Naive thymus-derived CD4-positive, alpha-beta T cell (primary cell): ENCODE measurements at regions not wholly inside any gene's neighbourhood (a gene's known extent, or its start where the extent isn't known, plus 50 kb on each side); places are given as distances from the start of the nearest gene placed in this dataset.

Experiments
- ATAC-seq: fragments of 150-1000 bp; cut with Tn5 transposase; 2 replicates; pipeline ENCODE4 v1.10.0; 2021; ENCODE audit warnings: mild to moderate bottlenecking, moderate library complexity
- CTCF ChIA-PET: fragments of 350-600 bp; sonication (Branson Sonifier 250); formaldehyde crosslinking; loops from one replicate; lab custom pipeline; 2021; ENCODE audit warnings: antibody characterized with exemption; lab: Charles Lee
- POLR2A ChIA-PET: fragments of 350-600 bp; sonication (Branson Sonifier 250); formaldehyde crosslinking; loops from one replicate; lab custom pipeline; 2021; ENCODE audit warnings: antibody characterized with exemption, inconsistent platforms; lab: Charles Lee
- DNase-seq, 9 donors: peaks; one replicate each; pipeline versions ENCODE4 v3.0.0 to v3.0.0-alpha.2; 2020 to 2022; ENCODE audit warnings: mixed read lengths in 1 of 9
- H3K27ac ChIP-seq: one replicate; pipeline ENCODE4 v1.7.0; 2013; ENCODE audit warnings: mild to moderate bottlenecking, low read depth, low read length, moderate library complexity
- H3K27me3 ChIP-seq, 2 donors: one replicate each; pipeline ENCODE4 v1.7.0; 2013; ENCODE audit warnings: low read length in 2 of 2, mild to moderate bottlenecking in 2 of 2, moderate library complexity in 2 of 2; ENCODE audit not compliant: control insufficient read depth in 2 of 2, insufficient read depth in 2 of 2
- H3K36me3 ChIP-seq, 3 experiments: 1 replicate in 2 of 3; 2 replicates in 1 of 3; pipeline ENCODE4 v1.7.0; 2013; ENCODE audit warnings: low read length in 3 of 3, mild to moderate bottlenecking in 3 of 3, moderate library complexity in 1 of 3; ENCODE audit not compliant: insufficient read depth in 3 of 3, control insufficient read depth in 2 of 3
- H3K4me1 ChIP-seq, 2 donors: one replicate each; pipeline ENCODE4 v1.7.0; 2013; ENCODE audit warnings: low read length in 2 of 2, mild to moderate bottlenecking in 2 of 2, moderate library complexity in 1 of 2; ENCODE audit not compliant: control insufficient read depth in 2 of 2, insufficient read depth in 2 of 2
- H3K4me3 ChIP-seq: 2 replicates; pipeline ENCODE4 v1.7.0; 2013; ENCODE audit warnings: mild to moderate bottlenecking, low read length
- H3K9me3 ChIP-seq, 3 experiments: 1 replicate in 2 of 3; 2 replicates in 1 of 3; pipeline ENCODE4 v1.7.0; 2013; ENCODE audit warnings: low read length in 3 of 3; ENCODE audit not compliant: control insufficient read depth in 2 of 3
- H3K27ac Mint-ChIP-seq, 9 donors: one replicate each; pipeline ENCODE4 v1.8.0; 2020 to 2022; ENCODE audit warnings: mixed read lengths in 9 of 9, mild to moderate bottlenecking in 8 of 9, moderate library complexity in 5 of 9, inconsistent platforms in 2 of 9
- H3K27me3 Mint-ChIP-seq, 5 donors: one replicate each; pipeline ENCODE4 v1.8.0; 2021 to 2022; ENCODE audit warnings: mixed read lengths in 5 of 5, mild to moderate bottlenecking in 1 of 5
- H3K36me3 Mint-ChIP-seq, 5 donors: one replicate each; pipeline ENCODE4 v1.8.0; 2020 to 2022; ENCODE audit warnings: mixed read lengths in 5 of 5, mild to moderate bottlenecking in 3 of 5, inconsistent platforms in 1 of 5
- H3K4me1 Mint-ChIP-seq, 7 donors: one replicate each; pipeline ENCODE4 v1.8.0; 2020 to 2022; ENCODE audit warnings: mixed read lengths in 7 of 7, mild to moderate bottlenecking in 3 of 7, inconsistent platforms in 1 of 7
- H3K4me3 Mint-ChIP-seq, 10 donors: one replicate each; pipeline ENCODE4 v1.8.0; 2020 to 2022; ENCODE audit warnings: mild to moderate bottlenecking in 10 of 10, mixed read lengths in 10 of 10, moderate library complexity in 6 of 10, inconsistent platforms in 2 of 10
- H3K9me3 Mint-ChIP-seq, 11 donors: one replicate each; pipeline ENCODE4 v1.8.0; 2020 to 2022; ENCODE audit warnings: mixed read lengths in 11 of 11, mild to moderate bottlenecking in 4 of 11, inconsistent platforms in 1 of 11, moderate library complexity in 1 of 11
- intact Hi-C, 2 donors: fragments of 100-400 bp; cut with micrococcal nuclease; formaldehyde crosslinking; loops; one replicate each; pipeline ENCODE4 v1.15.1; 2023

- H3K27me3 Mint-ChIP-seq, result peaks cover 0 to 9% (median 0%) of the 10 kb centered on the region in 5 donors
- no peaks in the 10 kb centered on the region for H3K27me3 ChIP-seq
Observed at GRCh38 chr10:44068716-44069482, 316.0 kb downstream of the CXCL12 start.

GRCh38 chr10:44067432-44067831 lies 317.5 kb downstream of the CXCL12 start:
- Mint-ChIP-seq H3K27me3 (peaks cover 0 to 6% (median 0%) of the 10 kb centered on the region in 5 donors), H3K27ac (no peak overlapping the region), H3K4me1 (peaks cover 0 to 3% (median 0%) of the 10 kb centered on the region in 7 donors), H3K36me3 (no peaks in the 10 kb centered on the region), H3K4me3 (no peak overlapping the region), H3K9me3 (no peaks in the 10 kb centered on the region)
- H3K4me3 ChIP-seq, result no peak overlapping the region
- no peak for DNase-seq
- H3K36me3 ChIP-seq, result no peaks in the 10 kb centered on the region
- intact Hi-C loops, result no loop called here
- no peaks in the 10 kb centered on the region for H3K4me1 ChIP-seq
- H3K9me3 ChIP-seq, result no peaks in the 10 kb centered on the region
- no peaks in the 10 kb centered on the region for H3K27me3 ChIP-seq
- H3K27ac ChIP-seq, result no peak overlapping the region
- ATAC-seq, result no peak
- CTCF ChIA-PET, result no interaction called here
- POLR2A ChIA-PET, result no interaction called here

More at GRCh38 chr10:44068716-44069482, 316.0 kb downstream of the CXCL12 start:
- no peak overlapping the region for H3K4me3 Mint-ChIP-seq
- intact Hi-C loops, result no loop called here
- ATAC-seq (no peak), DNase-seq (no peak)
- Histone ChIP-seq H3K9me3 (no peaks in the 10 kb centered on the region), H3K27ac (no peak overlapping the region), H3K36me3 (no peaks in the 10 kb centered on the region), H3K4me1 (no peaks in the 10 kb centered on the region), H3K4me3 (no peak overlapping the region)
- peaks cover 0 to 3% (median 0%) of the 10 kb centered on the region in 7 donors for H3K4me1 Mint-ChIP-seq
- ChIA-PET CTCF (no interaction called here), POLR2A (no interaction called here)
- H3K36me3 Mint-ChIP-seq, result no peaks in the 10 kb centered on the region
- no peaks in the 10 kb centered on the region for H3K9me3 Mint-ChIP-seq
- H3K27ac Mint-ChIP-seq, result no peak overlapping the region

GRCh38 chr10:44066527-44067255 lies 318.2 kb downstream of the CXCL12 start:
- no peak for DNase-seq
- Mint-ChIP-seq H3K9me3 (no peaks in the 10 kb centered on the region), H3K4me3 (no peak overlapping the region), H3K36me3 (no peaks in the 10 kb centered on the region), H3K27me3 (peaks cover 0 to 7% (median 0%) of the 10 kb centered on the region in 5 donors), H3K27ac (no peak overlapping the region), H3K4me1 (peaks cover 0 to 3% (median 0%) of the 10 kb centered on the region in 7 donors)
- Histone ChIP-seq H3K36me3 (no peaks in the 10 kb centered on the region), H3K27ac (no peak overlapping the region), H3K4me1 (no peaks in the 10 kb centered on the region), H3K9me3 (no peaks in the 10 kb centered on the region), H3K27me3 (no peaks in the 10 kb centered on the region), H3K4me3 (no peak overlapping the region)
- intact Hi-C loops, result no loop called here
- CTCF ChIA-PET, result no interaction called here
- ATAC-seq, result no peak
- POLR2A ChIA-PET, result no interaction called here

GRCh38 chr10:44065788-44066526 lies 318.9 kb downstream of the CXCL12 start:
- DNase-seq, result no peak
- Mint-ChIP-seq H3K4me3 (no peak overlapping the region), H3K4me1 (peaks cover 0 to 3% (median 0%) of the 10 kb centered on the region in 7 donors), H3K27me3 (peaks cover 0 to 7% (median 0%) of the 10 kb centered on the region in 5 donors), H3K27ac (no peak overlapping the region), H3K9me3 (no peaks in the 10 kb centered on the region), H3K36me3 (no peaks in the 10 kb centered on the region)
- ChIA-PET CTCF (no interaction called here), POLR2A (no interaction called here)
- Histone ChIP-seq H3K27me3 (no peaks in the 10 kb centered on the region), H3K4me1 (no peaks in the 10 kb centered on the region), H3K9me3 (no peaks in the 10 kb centered on the region), H3K4me3 (no peak overlapping the region), H3K27ac (no peak overlapping the region), H3K36me3 (no peaks in the 10 kb centered on the region)
- no peak for ATAC-seq
- intact Hi-C loops, result no loop called here

GRCh38 chr10:44064987-44065787 lies 319.7 kb downstream of the CXCL12 start:
- no peak for DNase-seq
- Mint-ChIP-seq H3K9me3 (no peaks in the 10 kb centered on the region), H3K4me1 (peaks cover 0 to 3% (median 0%) of the 10 kb centered on the region in 7 donors), H3K27ac (no peak overlapping the region), H3K36me3 (no peaks in the 10 kb centered on the region), H3K4me3 (no peak overlapping the region), H3K27me3 (peaks cover 0 to 7% (median 0%) of the 10 kb centered on the region in 5 donors)
- intact Hi-C loops, result no loop called here
- no peak overlapping the region for H3K4me3 ChIP-seq
- CTCF ChIA-PET, result no interaction called here
- POLR2A ChIA-PET, result no interaction called here
- H3K27ac ChIP-seq, result no peak overlapping the region
- no peak for ATAC-seq
- no peaks in the 10 kb centered on the region for H3K9me3 ChIP-seq
- no peaks in the 10 kb centered on the region for H3K36me3 ChIP-seq
- H3K27me3 ChIP-seq, result no peaks in the 10 kb centered on the region
- H3K4me1 ChIP-seq, result no peaks in the 10 kb centered on the region

GRCh38 chr10:44064317-44064716 lies 320.6 kb downstream of the CXCL12 start:
- H3K4me3 Mint-ChIP-seq, result no peak overlapping the region
- DNase-seq, result no peak
- ChIA-PET POLR2A (no interaction called here), CTCF (no interaction called here)
- H3K27ac Mint-ChIP-seq, result peak overlapping the region in 1 of 9 donors; percentile 71
- no peak overlapping the region for H3K27ac ChIP-seq
- peaks cover 0 to 7% (median 0%) of the 10 kb centered on the region in 5 donors for H3K27me3 Mint-ChIP-seq
- no peaks in the 10 kb centered on the region for H3K9me3 ChIP-seq
- no peaks in the 10 kb centered on the region for H3K9me3 Mint-ChIP-seq
- H3K36me3 Mint-ChIP-seq, result no peaks in the 10 kb centered on the region
- H3K4me3 ChIP-seq, result no peak overlapping the region
- H3K27me3 ChIP-seq, result no peaks in the 10 kb centered on the region
- peaks cover 0 to 3% (median 0%) of the 10 kb centered on the region in 7 donors for H3K4me1 Mint-ChIP-seq
- no peaks in the 10 kb centered on the region for H3K36me3 ChIP-seq
- no peak for ATAC-seq
- intact Hi-C loops, result no loop called here
- H3K4me1 ChIP-seq, result no peaks in the 10 kb centered on the region
